Immature natural killer cell (primary cell): ENCODE measurements at regions not wholly inside any gene's neighbourhood (a gene's known extent, or its start where the extent isn't known, plus 50 kb on each side); places are given as distances from the start of the nearest gene placed in this dataset.
A peak's percentile ranks its signal among the peaks of the same experiment; 100 is the strongest.

Experiments used
- DNase-seq, 3 donors: peaks; one replicate each; pipeline ENCODE4 v3.0.0; 2022; ENCODE audit warnings: mixed read lengths in 1 of 3
- H3K27ac Mint-ChIP-seq, 6 donors: one replicate each; pipeline ENCODE4 v1.8.0; 2020; ENCODE audit warnings: mixed read lengths in 6 of 6, mild to moderate bottlenecking in 5 of 6, inconsistent platforms in 4 of 6, moderate library complexity in 3 of 6
- H3K27me3 Mint-ChIP-seq, 3 donors: one replicate each; pipeline ENCODE4 v1.8.0; 2020 to 2021; ENCODE audit warnings: low read depth in 3 of 3, mild to moderate bottlenecking in 3 of 3, mixed read lengths in 3 of 3, moderate library complexity in 3 of 3, inconsistent platforms in 1 of 3
- H3K36me3 Mint-ChIP-seq, 3 donors: one replicate each; pipeline ENCODE4 v1.8.0; 2020; ENCODE audit warnings: mixed read lengths in 3 of 3, inconsistent platforms in 2 of 3, mild to moderate bottlenecking in 2 of 3
- H3K4me1 Mint-ChIP-seq, 2 donors: one replicate each; pipeline ENCODE4 v1.8.0; 2020; ENCODE audit warnings: inconsistent platforms in 2 of 2, mild to moderate bottlenecking in 2 of 2, mixed read lengths in 2 of 2, moderate library complexity in 1 of 2
- H3K4me3 Mint-ChIP-seq, 5 donors: one replicate each; pipeline ENCODE4 v1.8.0; 2020; ENCODE audit warnings: mild to moderate bottlenecking in 5 of 5, mixed read lengths in 5 of 5, inconsistent platforms in 3 of 5, moderate library complexity in 3 of 5
- H3K9me3 Mint-ChIP-seq, 6 donors: one replicate each; pipeline ENCODE4 v1.8.0; 2020; ENCODE audit warnings: mild to moderate bottlenecking in 6 of 6, mixed read lengths in 6 of 6, inconsistent platforms in 4 of 6, moderate library complexity in 3 of 6

DNA sequence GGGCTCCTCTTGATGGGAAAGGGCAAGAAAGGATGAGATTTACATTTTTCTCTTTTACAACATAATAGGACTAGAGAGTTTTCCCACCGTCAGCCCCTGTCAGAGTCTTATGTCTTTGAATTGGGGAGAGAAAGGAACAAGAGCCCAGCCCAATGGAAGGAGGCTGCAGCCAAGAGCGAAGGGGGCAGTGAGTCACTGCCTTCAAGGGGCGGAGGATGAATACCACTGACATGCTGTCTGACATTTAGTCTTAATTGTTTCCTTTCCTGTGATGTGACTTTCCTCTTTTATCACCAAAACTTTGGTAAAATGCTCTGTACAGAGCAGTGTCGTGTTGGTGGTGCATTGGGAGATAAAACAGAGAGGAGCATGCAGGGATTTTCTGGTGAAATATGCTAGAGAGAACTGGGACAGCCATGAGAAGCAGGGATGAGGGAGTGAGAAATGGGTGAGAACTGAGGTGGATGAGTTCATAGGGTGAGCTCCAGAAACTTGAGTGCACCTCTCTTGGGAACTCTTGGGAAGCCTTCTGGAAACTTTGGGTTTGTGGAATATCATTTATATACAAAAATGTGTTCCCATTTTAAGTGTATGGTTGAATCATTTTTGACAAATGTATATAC, 179.9 kb upstream of the FGGY start:
- Mint-ChIP-seq H3K27ac (no peak overlapping the region), H3K4me3 (no peak overlapping the region), H3K27me3 (peaks cover 2 to 9% (median 8%) of the 10 kb centered on the region in 3 donors), H3K9me3 (no peaks in the 10 kb centered on the region), H3K4me1 (no peaks in the 10 kb centered on the region), H3K36me3 (no peaks in the 10 kb centered on the region)
- no peak for DNase-seq

DNA sequence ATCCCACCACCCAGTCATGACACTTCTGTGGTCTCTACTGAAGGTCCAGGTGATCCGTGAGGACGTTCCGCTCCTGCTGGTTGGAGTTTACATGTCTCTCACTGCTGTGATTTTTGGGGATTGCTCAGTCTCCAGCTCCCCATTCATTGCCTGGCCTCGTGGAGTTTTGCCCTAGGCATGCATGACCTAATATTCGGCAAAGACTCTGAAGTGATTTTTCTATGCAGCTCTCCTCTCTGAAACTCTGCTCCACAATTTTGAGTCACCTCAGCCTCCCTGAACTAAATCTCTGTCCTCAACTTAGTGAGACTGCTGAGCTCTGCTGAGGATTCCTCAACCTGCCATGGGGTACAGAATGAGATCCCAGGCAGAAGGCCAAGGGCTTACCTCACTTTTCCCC, 174.4 kb upstream of the FGGY start:
- Mint-ChIP-seq H3K27me3 (peaks cover 7 to 28% (median 18%) of the 10 kb centered on the region in 3 donors), H3K36me3 (peaks cover 4 to 13% (median 9%) of the 10 kb centered on the region in 3 donors), H3K4me1 (peaks cover 24 to 35% of the 10 kb centered on the region in 2 donors), H3K9me3 (peaks cover 0 to 3% (median 0%) of the 10 kb centered on the region in 6 donors), H3K4me3 (no peak overlapping the region), H3K27ac (no peak overlapping the region)
- DNase-seq = no peak

DNA sequence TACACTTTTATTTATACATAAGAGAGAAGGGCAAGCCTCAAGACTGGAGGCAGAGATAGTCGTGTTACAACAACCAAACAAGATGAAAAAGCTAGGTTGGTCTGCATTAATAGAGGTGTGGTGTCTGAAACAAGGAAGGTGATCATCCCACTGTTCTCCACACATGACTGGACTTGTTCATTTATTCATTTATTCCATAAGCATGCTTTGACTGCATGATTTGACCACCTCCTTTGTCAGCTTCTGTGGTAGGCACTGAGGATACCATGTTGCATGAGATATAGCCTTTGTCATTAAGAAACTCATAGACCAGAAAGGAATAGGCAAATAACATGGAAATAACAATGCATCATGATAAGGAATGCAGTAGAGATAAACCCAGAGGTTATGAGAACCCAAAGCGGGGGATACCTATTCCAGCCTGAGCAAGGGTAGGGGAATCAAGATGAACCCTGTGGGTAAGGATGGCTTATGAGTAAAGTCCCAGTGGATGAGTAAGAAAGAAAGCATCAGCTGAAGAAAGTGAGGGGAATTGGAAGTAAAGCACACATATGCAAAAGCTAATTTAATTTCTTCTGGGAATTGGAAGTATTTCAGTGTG, 173.7 kb upstream of the FGGY start:
- DNase-seq = no peak
- H3K4me3 Mint-ChIP-seq = no peak overlapping the region
- H3K36me3 Mint-ChIP-seq = peaks cover 4 to 13% (median 9%) of the 10 kb centered on the region in 3 donors
- no peak overlapping the region for H3K27ac Mint-ChIP-seq
- peaks cover 7 to 28% (median 13%) of the 10 kb centered on the region in 3 donors for H3K27me3 Mint-ChIP-seq
- peaks cover 0 to 3% (median 0%) of the 10 kb centered on the region in 6 donors for H3K9me3 Mint-ChIP-seq
- H3K4me1 Mint-ChIP-seq = peaks cover 24 to 38% of the 10 kb centered on the region in 2 donors

DNA sequence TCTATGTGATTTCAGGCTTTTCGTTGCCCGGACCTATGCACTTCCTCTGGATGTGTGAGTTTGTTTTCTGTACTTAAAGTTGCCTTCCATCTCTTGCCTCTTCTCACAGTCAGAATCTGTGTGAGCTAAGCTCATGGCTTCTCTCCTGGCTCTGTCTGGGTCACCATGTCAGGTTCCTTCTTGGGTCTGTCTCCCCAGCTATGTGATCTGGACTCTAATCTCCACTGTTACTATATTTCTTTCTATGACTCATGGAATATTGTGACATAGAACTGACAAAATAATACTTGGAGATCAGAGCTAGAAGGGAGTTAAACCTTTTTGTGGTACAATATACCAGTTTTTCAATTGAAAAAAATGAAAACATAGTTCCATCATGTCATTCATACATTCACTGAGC, 172.7 kb upstream of the FGGY start:
- Mint-ChIP-seq H3K27me3 (peaks cover 9 to 28% (median 13%) of the 10 kb centered on the region in 3 donors), H3K4me1 (peaks cover 24 to 38% of the 10 kb centered on the region in 2 donors), H3K36me3 (peaks cover 4 to 13% (median 9%) of the 10 kb centered on the region in 3 donors), H3K4me3 (no peak overlapping the region), H3K27ac (no peak overlapping the region), H3K9me3 (peaks cover 0 to 3% (median 0%) of the 10 kb centered on the region in 6 donors)
- DNase-seq = no peak

DNA sequence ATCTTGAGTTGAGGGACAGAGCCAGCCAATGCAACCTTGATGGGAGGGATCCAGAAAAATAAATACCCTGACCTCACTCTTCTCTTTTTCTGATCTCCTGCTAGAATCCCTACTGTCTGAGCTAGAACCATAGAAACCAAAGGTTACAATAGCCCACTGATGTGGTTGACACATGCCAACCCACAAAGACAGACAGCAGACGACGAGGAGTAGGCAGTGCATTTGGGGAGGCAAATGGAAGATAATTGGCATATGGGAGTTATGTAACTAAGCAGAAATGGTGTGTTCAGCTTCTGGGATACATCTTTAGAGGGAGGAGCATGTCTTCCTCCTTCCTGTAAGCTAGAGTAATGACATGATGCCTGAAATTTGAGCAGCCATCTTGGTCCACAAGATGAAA, 171.7 kb upstream of the FGGY start:
- H3K27ac Mint-ChIP-seq = peak overlapping the region in 1 of 6 donors; percentile 46
- H3K27me3 Mint-ChIP-seq = peaks cover 3 to 28% (median 13%) of the 10 kb centered on the region in 3 donors
- peak overlapping the region; percentile 17 to 76 (median 58) for H3K4me3 Mint-ChIP-seq
- peaks cover 0 to 3% (median 0%) of the 10 kb centered on the region in 6 donors for H3K9me3 Mint-ChIP-seq
- peaks cover 24 to 38% of the 10 kb centered on the region in 2 donors for H3K4me1 Mint-ChIP-seq
- DNase-seq = peak; percentile 53 to 61 (median 57)
- H3K36me3 Mint-ChIP-seq = peaks cover 4 to 13% (median 9%) of the 10 kb centered on the region in 3 donors

DNA sequence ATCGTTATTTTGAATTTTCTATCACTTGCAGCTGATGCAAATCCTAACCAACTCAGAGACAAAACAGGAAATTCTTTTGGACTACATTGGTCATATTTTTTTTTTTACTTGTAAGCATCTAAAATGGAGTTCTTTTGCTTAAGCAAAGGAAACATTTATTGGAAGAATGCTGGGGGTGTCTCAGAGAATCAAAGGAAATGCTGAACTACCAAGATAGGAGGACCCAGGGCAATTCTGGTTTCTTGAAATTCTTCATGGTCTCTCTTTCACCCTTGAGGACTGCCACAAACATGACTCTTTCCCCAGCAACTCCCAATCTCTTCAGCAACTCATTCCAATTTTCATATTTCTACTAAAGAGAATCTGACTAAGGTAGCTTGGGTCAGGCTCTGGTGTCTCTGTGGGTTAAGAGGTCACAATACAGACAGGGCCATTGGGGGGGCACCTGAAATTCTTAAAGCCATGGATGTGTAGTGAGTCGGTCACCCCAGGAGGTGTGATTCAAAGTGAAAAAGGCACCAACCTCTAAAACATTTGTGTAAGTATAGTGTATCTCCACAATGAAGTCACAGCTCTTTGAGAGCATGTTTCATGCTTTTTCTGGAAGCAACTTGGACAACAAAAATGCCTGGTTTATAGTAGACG, 171.1 kb upstream of the FGGY start:
- DNase-seq = no peak
- no peak overlapping the region for H3K27ac Mint-ChIP-seq
- peaks cover 4 to 13% (median 9%) of the 10 kb centered on the region in 3 donors for H3K36me3 Mint-ChIP-seq
- H3K9me3 Mint-ChIP-seq = peaks cover 0 to 3% (median 0%) of the 10 kb centered on the region in 6 donors
- peak overlapping the region in 1 of 5 donors; percentile 56 for H3K4me3 Mint-ChIP-seq
- peaks cover 3 to 28% (median 13%) of the 10 kb centered on the region in 3 donors for H3K27me3 Mint-ChIP-seq
- peaks cover 24 to 38% of the 10 kb centered on the region in 2 donors for H3K4me1 Mint-ChIP-seq

DNA sequence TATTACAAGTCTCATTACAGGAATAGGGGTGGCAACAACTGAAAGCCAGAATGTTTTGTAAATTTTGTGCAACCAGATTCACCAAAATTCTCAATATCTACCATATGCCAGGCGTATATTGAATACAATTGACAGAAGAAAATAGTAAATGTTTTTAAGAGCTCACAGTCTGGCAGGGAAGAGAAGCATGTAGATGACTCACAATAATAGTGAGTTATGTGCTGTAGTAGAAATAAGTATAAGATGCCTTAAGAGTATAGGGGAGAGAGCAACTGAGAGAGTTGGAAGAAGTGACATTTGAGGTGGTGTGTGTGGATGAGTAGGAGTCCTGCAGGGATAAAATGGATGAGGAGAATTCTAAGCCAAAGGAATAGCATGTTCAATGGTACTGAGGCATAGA, 170.5 kb upstream of the FGGY start:
- Mint-ChIP-seq H3K36me3 (peaks cover 4 to 13% (median 9%) of the 10 kb centered on the region in 3 donors), H3K4me1 (peaks cover 24 to 38% of the 10 kb centered on the region in 2 donors), H3K27me3 (peaks cover 3 to 26% (median 13%) of the 10 kb centered on the region in 3 donors), H3K9me3 (peaks cover 0 to 3% (median 0%) of the 10 kb centered on the region in 6 donors), H3K27ac (no peak overlapping the region), H3K4me3 (peak overlapping the region in 1 of 5 donors; percentile 3)
- no peak for DNase-seq

DNA sequence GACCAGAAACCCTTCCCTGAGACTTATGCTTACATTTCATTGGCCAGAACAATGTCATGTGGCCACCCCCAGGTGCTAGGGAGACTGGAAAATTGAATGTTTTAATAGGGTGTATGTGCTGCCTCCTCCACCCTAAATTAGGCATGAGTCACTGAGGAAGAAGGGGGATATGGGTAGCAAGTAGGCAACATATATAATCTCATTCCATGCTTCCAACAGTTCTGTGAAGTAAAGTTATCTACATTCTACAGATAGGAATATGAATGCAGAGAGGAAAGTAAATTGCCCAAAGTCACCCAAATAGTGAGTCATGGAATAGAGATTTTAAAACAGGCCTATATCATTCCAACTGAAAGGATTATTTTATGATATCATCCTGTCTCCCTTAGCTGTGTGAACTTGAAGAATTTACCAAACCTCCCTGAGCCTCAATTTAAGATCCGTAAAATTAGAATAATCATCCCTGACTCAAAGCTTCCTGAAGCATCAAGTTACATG, 168.6 kb upstream of the FGGY start:
- DNase-seq = no peak
- H3K4me1 Mint-ChIP-seq = peaks cover 24 to 38% of the 10 kb centered on the region in 2 donors
- no peak overlapping the region for H3K27ac Mint-ChIP-seq
- H3K4me3 Mint-ChIP-seq = no peak overlapping the region
- peaks cover 3 to 24% (median 10%) of the 10 kb centered on the region in 3 donors for H3K27me3 Mint-ChIP-seq
- peaks cover 4 to 12% (median 9%) of the 10 kb centered on the region in 3 donors for H3K36me3 Mint-ChIP-seq
- H3K9me3 Mint-ChIP-seq = peaks cover 0 to 3% (median 0%) of the 10 kb centered on the region in 6 donors

DNA sequence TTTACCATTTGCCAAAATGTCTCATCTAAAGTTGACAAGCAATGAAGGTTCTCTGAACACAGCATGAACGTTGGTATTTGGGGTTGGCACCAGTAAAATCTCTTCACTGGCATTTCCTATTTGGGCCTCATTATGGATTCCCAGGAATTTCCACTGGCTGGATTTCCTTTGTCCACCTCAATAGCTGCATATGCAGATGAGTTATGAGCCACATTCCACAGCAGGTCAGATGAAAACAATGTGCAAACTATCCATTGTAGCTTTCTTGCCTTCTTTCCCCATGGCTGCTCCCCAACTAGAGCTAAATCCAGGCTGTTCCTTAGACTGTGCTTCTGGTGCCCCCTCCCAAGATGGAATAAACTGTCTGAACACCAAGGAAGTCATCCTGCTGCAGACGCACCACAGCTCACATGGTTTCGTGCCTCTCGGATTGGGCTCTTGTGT, 168.1 kb upstream of the FGGY start:
- peaks cover 0 to 3% (median 0%) of the 10 kb centered on the region in 6 donors for H3K9me3 Mint-ChIP-seq
- no peak overlapping the region for H3K27ac Mint-ChIP-seq

DNA sequence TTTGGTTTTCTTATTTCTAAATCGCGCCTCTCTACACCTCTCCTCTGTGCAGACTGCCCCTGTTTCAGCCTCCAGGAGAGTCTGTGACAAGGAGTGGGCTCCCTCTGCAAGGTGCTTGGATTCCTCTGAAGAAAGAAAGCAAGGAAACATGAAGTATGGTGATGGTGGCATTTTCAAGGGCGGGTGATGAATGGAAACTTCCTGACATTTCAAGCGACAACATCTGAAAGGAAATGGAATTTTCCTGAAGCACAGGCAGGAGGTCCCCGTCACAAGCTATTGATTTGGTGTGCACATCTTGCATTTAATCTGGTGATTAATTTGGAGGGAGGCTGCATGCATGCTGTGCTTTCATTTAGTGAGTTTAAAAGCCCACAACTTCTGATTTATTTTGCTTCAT, 164.6 kb upstream of the FGGY start:
- Mint-ChIP-seq H3K9me3 (no peaks in the 10 kb centered on the region), H3K4me1 (peaks cover 1 to 5% of the 10 kb centered on the region in 2 donors), H3K27me3 (peaks cover 2 to 6% (median 2%) of the 10 kb centered on the region in 3 donors), H3K27ac (no peak overlapping the region), H3K36me3 (no peaks in the 10 kb centered on the region), H3K4me3 (no peak overlapping the region)
- DNase-seq = no peak

More for the DNA sequence above, 168.1 kb upstream of the FGGY start:
- DNase-seq = no peak
- H3K4me3 Mint-ChIP-seq = no peak overlapping the region
- peaks cover 4 to 9% (median 7%) of the 10 kb centered on the region in 3 donors for H3K36me3 Mint-ChIP-seq
- peaks cover 3 to 19% (median 5%) of the 10 kb centered on the region in 3 donors for H3K27me3 Mint-ChIP-seq
- H3K4me1 Mint-ChIP-seq = peaks cover 24 to 38% of the 10 kb centered on the region in 2 donors

DNA sequence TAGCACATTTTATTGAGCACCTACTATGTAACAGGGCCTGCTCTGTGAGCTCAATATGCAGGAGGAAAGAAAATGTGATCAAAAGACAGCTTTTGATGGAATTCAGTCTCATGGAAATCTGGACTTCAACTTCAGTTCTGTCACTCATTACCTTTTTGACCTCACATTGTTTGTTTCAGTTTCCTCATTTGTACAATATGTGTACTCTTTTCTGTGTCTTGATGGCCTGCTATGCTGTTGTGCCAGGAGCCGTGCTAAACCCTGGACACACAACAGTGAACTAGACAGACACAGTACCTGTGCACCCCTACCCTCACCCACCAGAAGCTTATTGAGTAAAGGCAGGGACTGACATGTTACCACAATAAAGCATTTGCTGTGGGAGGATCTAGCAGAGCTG, 162.9 kb upstream of the FGGY start:
- Mint-ChIP-seq H3K4me1 (peaks cover 0 to 7% of the 10 kb centered on the region in 2 donors), H3K4me3 (no peak overlapping the region), H3K27me3 (peaks cover 2 to 6% (median 2%) of the 10 kb centered on the region in 3 donors)

DNA sequence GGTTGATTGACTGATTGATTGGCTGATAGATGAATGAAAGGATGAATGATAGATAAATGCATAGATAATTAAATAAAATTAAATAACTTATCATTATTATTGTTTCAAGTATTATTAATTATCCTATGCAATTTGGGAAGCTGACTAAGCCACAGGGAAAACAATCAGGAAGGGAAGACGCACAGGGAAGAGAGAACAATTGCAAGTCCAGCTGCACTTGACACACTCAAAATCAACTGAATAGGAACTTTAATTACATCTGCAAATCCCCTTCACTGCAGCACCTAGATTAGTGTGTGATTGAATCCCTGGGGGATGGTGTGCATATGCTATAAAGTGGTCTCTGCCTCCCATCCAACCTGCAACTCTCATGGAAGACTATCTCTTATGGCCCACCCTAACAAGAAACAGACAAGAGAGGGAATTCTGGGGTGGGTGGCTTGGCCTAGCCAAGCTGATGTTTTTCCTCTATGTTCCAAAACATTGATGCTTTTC, 161.1 kb upstream of the FGGY start:
- Mint-ChIP-seq H3K4me3 (no peak overlapping the region), H3K4me1 (peaks cover 0 to 7% of the 10 kb centered on the region in 2 donors), H3K36me3 (peaks cover 0 to 3% (median 0%) of the 10 kb centered on the region in 3 donors), H3K27me3 (peaks cover 2 to 8% (median 2%) of the 10 kb centered on the region in 3 donors), H3K9me3 (no peaks in the 10 kb centered on the region), H3K27ac (no peak overlapping the region)
- DNase-seq = no peak

More for the DNA sequence above, 162.9 kb upstream of the FGGY start:
- Mint-ChIP-seq H3K36me3 (peaks cover 0 to 3% (median 0%) of the 10 kb centered on the region in 3 donors), H3K9me3 (no peaks in the 10 kb centered on the region), H3K27ac (no peak overlapping the region)
- DNase-seq = no peak

DNA sequence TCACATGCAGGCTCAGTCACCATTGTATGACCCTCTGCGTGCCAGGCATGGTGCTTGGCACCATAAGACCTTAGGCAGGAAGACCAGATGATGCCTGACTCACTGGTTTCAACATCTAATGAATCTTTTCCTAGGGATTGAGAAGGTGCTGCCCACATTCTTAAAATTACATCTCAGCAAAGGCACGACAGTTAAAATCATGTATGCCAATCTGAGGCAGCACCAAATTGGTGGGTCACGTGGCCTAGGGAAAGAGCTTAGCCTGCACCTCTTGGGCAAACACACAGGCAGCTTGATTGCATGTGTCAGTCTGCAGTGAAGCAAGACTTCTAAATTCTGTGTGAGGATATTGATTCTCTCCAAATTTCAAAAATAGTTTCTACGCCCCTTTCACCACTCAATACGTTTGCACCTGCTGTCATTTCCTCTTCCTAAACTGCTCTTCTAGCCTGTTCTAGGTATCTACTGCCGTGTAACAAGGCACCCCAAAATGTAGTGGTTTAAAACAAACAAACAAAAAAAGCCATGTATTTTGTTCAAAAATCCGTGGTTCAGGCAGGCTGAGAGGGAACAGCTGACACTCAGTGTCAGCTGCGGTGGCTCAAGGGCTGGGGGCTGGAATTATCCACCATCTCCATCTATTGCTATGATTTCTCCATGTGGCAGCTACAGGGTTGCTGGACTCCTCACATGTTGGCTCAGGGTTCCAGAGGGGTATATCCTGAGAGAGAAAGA, 160.2 kb upstream of the FGGY start:
- H3K36me3 Mint-ChIP-seq = peaks cover 0 to 3% (median 0%) of the 10 kb centered on the region in 3 donors
- no peak overlapping the region for H3K27ac Mint-ChIP-seq
- H3K4me1 Mint-ChIP-seq = peaks cover 0 to 7% of the 10 kb centered on the region in 2 donors
- no peak for DNase-seq
- no peaks in the 10 kb centered on the region for H3K9me3 Mint-ChIP-seq
- peaks cover 2 to 8% (median 2%) of the 10 kb centered on the region in 3 donors for H3K27me3 Mint-ChIP-seq
- H3K4me3 Mint-ChIP-seq = no peak overlapping the region
